CD4-positive, alpha-beta memory T cell (primary cell): ENCODE measurements at regions not wholly inside any gene's neighbourhood (a gene's known extent, or its start where the extent isn't known, plus 50 kb on each side); places are given as distances from the start of the nearest gene placed in this dataset.

Experiments used
- CTCF ChIA-PET: fragments of 350-600 bp; sonication (Branson Sonifier 250); formaldehyde crosslinking; loops from one replicate; lab custom pipeline; 2021; ENCODE audit warnings: inconsistent platforms; ENCODE audit not compliant: partially characterized antibody; lab: Charles Lee
- POLR2A ChIA-PET: fragments of 350-600 bp; sonication (Branson Sonifier 250); formaldehyde crosslinking; loops from one replicate; lab custom pipeline; 2021; ENCODE audit not compliant: partially characterized antibody; lab: Charles Lee
- DNase-seq, 5 donors: peaks; one replicate each; pipeline versions ENCODE4 v3.0.0 to v3.0.0-alpha.2; 2020 to 2022; ENCODE audit warnings: mixed read lengths in 1 of 5
- H3K27ac ChIP-seq: one replicate; pipeline ENCODE4 v1.7.0; 2013; ENCODE audit warnings: low read depth, low read length
- H3K27me3 ChIP-seq: 2 replicates; pipeline ENCODE4 v1.7.0; 2013; ENCODE audit warnings: mild to moderate bottlenecking, low read length, moderate library complexity; ENCODE audit not compliant: insufficient read depth
- H3K36me3 ChIP-seq: 2 replicates; pipeline ENCODE4 v1.7.0; 2013; ENCODE audit warnings: mild to moderate bottlenecking, low read length, moderate library complexity; ENCODE audit not compliant: insufficient read depth
- H3K4me1 ChIP-seq: 2 replicates; pipeline ENCODE4 v1.7.0; 2013; ENCODE audit warnings: mild to moderate bottlenecking, low read length, moderate library complexity; ENCODE audit not compliant: insufficient read depth
- H3K4me3 ChIP-seq, 2 donors: one replicate each; pipeline ENCODE4 v1.7.0; 2013; ENCODE audit warnings: low read length in 2 of 2, mild to moderate bottlenecking in 1 of 2
- H3K9me3 ChIP-seq, 2 donors: one replicate each; pipeline ENCODE4 v1.7.0; 2013; ENCODE audit warnings: low read length in 2 of 2, control low read depth in 1 of 2; ENCODE audit not compliant: control insufficient read depth in 1 of 2
- H3K27ac Mint-ChIP-seq, 7 donors: one replicate each; pipeline ENCODE4 v1.8.0; 2020 to 2021; ENCODE audit warnings: mixed read lengths in 7 of 7, mild to moderate bottlenecking in 6 of 7, inconsistent platforms in 3 of 7, moderate library complexity in 3 of 7
- H3K27me3 Mint-ChIP-seq, 2 donors: one replicate each; pipeline ENCODE4 v1.8.0; 2020 to 2021; ENCODE audit warnings: mixed read lengths in 2 of 2
- H3K36me3 Mint-ChIP-seq, 2 donors: one replicate each; pipeline ENCODE4 v1.8.0; 2020 to 2021; ENCODE audit warnings: mixed read lengths in 2 of 2, inconsistent platforms in 1 of 2, mild to moderate bottlenecking in 1 of 2
- H3K4me1 Mint-ChIP-seq, 4 donors: one replicate each; pipeline ENCODE4 v1.8.0; 2020 to 2021; ENCODE audit warnings: mixed read lengths in 4 of 4, mild to moderate bottlenecking in 1 of 4
- H3K4me3 Mint-ChIP-seq, 8 donors: one replicate each; pipeline ENCODE4 v1.8.0; 2020 to 2021; ENCODE audit warnings: mixed read lengths in 8 of 8, mild to moderate bottlenecking in 7 of 8, moderate library complexity in 6 of 8, inconsistent platforms in 3 of 8
- H3K9me3 Mint-ChIP-seq, 8 donors: one replicate each; pipeline ENCODE4 v1.8.0; 2020 to 2021; ENCODE audit warnings: mixed read lengths in 8 of 8, mild to moderate bottlenecking in 5 of 8, inconsistent platforms in 3 of 8, moderate library complexity in 1 of 8
- intact Hi-C: fragments of 100-400 bp; cut with micrococcal nuclease; formaldehyde crosslinking; loops from one replicate; pipeline ENCODE4 v1.15.1; 2023

- H3K27ac ChIP-seq = no peak overlapping the region
- H3K27me3 Mint-ChIP-seq = peaks cover 0 to 7% of the 10 kb centered on the region in 2 donors
Measured at GRCh38 chr20:19929481-19930145, 87.5 kb upstream of the NAA20 start.

GRCh38 chr20:19930426-19930825 lies 86.7 kb upstream of the NAA20 start:
- no peaks in the 10 kb centered on the region for H3K36me3 Mint-ChIP-seq
- ChIA-PET CTCF (no interaction called here), POLR2A (no interaction called here)
- Histone ChIP-seq H3K36me3 (no peaks in the 10 kb centered on the region), H3K27me3 (no peaks in the 10 kb centered on the region), H3K4me3 (no peak overlapping the region), H3K4me1 (no peaks in the 10 kb centered on the region), H3K27ac (no peak overlapping the region), H3K9me3 (no peaks in the 10 kb centered on the region)
- no peak overlapping the region for H3K4me3 Mint-ChIP-seq
- no peaks in the 10 kb centered on the region for H3K9me3 Mint-ChIP-seq
- peaks cover 2 to 9% (median 5%) of the 10 kb centered on the region in 4 donors for H3K4me1 Mint-ChIP-seq
- no peak for DNase-seq
- intact Hi-C loops = no loop called here
- H3K27ac Mint-ChIP-seq = peak overlapping the region in 1 of 7 donors; percentile 50
- peaks cover 0 to 7% of the 10 kb centered on the region in 2 donors for H3K27me3 Mint-ChIP-seq

More at GRCh38 chr20:19929481-19930145, 87.5 kb upstream of the NAA20 start:
- H3K36me3 ChIP-seq = no peaks in the 10 kb centered on the region
- H3K4me3 Mint-ChIP-seq = no peak overlapping the region
- CTCF ChIA-PET = no interaction called here
- intact Hi-C loops = no loop called here
- no peak overlapping the region for H3K27ac Mint-ChIP-seq
- H3K4me1 ChIP-seq = no peaks in the 10 kb centered on the region
- H3K4me3 ChIP-seq = no peak overlapping the region
- no peaks in the 10 kb centered on the region for H3K27me3 ChIP-seq
- POLR2A ChIA-PET = no interaction called here
- no peak for DNase-seq
- H3K9me3 Mint-ChIP-seq = no peaks in the 10 kb centered on the region
- peaks cover 0 to under 1% (median under 1%) of the 10 kb centered on the region in 4 donors for H3K4me1 Mint-ChIP-seq
- no peaks in the 10 kb centered on the region for H3K36me3 Mint-ChIP-seq
- H3K9me3 ChIP-seq = no peaks in the 10 kb centered on the region

DNA sequence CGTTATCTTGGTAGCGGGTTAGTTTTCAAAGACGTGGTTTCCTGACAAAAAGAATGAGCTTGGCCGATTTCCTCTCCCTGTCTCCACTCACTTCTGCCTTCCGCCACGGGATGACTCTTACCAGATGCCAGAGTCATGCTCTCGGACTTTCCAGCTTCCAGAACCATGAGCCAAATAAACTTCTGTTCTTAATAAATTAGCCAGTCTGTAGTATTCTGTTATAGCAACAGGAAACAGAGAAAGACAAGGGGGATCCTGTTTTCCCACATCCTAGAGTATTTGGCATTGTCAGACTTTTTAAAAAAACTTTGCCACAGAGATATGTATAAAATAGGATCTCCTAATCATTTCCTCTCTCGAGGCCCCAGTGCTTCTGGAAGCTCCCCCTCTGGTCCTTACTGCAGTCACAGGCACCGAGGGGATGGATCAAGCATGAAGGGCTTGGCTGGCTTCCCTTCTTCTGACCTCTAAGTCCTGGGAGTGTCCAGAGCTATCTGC lies 84.9 kb upstream of the NAA20 start:
- Mint-ChIP-seq H3K9me3 (no peaks in the 10 kb centered on the region), H3K4me1 (peaks cover 5 to 20% (median 10%) of the 10 kb centered on the region in 4 donors), H3K36me3 (no peaks in the 10 kb centered on the region), H3K27ac (no peak overlapping the region), H3K27me3 (peaks cover 0 to 7% of the 10 kb centered on the region in 2 donors), H3K4me3 (no peak overlapping the region)
- no peaks in the 10 kb centered on the region for H3K9me3 ChIP-seq
- DNase-seq = no peak
- no peaks in the 10 kb centered on the region for H3K36me3 ChIP-seq
- intact Hi-C loops = no loop called here
- POLR2A ChIA-PET = no interaction called here
- H3K27ac ChIP-seq = no peak overlapping the region
- H3K4me1 ChIP-seq = peaks cover 5% of the 10 kb centered on the region
- no peak overlapping the region for H3K4me3 ChIP-seq
- no peaks in the 10 kb centered on the region for H3K27me3 ChIP-seq
- CTCF ChIA-PET = no interaction called here

DNA sequence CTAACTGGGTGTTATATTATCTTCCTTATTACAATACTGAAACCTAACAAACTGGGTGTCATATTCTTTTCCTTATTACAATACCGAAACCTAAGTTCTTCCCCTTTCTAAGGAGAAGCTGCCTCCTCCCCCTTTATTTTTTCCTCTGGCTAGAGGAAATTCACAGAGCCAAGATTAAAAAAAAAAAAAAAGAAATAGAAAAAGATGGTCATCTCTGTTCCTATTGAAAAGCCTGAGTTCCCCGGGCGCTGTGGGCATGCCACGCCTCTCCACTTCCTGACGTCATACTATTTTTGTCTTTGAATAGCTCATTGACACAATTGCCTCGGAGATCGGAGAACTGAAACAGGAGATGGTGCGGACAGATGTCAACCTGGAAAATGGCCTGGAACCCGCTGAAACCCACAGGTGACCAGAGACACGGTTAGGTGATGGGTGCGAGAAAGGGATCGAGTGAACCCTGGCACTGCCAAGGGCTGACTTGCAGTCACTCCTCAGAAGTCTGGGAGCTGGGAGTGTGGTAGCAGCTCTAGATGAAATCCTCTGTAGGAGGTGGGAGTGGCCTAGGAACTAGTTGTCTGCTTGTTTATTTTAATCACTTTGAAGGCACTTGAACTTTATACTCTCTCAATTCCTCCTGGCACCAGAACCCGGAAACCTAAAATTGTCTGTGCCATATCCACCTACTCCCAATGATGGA lies 82.2 kb upstream of the NAA20 start:
- Mint-ChIP-seq H3K4me3 (peak overlapping the region in 3 of 8 donors; percentile 7 to 47 (median 39)), H3K27ac (peak overlapping the region in 4 of 7 donors; percentile 1 to 57 (median 37)), H3K9me3 (no peaks in the 10 kb centered on the region), H3K27me3 (peaks cover 3 to 7% of the 10 kb centered on the region in 2 donors), H3K36me3 (no peaks in the 10 kb centered on the region), H3K4me1 (peaks cover 18 to 44% (median 29%) of the 10 kb centered on the region in 4 donors)
- Histone ChIP-seq H3K27ac (no peak overlapping the region), H3K4me3 (no peak overlapping the region), H3K9me3 (no peaks in the 10 kb centered on the region), H3K27me3 (no peaks in the 10 kb centered on the region), H3K4me1 (peaks cover 18% of the 10 kb centered on the region), H3K36me3 (no peaks in the 10 kb centered on the region)
- POLR2A ChIA-PET = no interaction called here
- intact Hi-C loops = no loop called here
- DNase-seq = no peak
- CTCF ChIA-PET = no interaction called here

DNA sequence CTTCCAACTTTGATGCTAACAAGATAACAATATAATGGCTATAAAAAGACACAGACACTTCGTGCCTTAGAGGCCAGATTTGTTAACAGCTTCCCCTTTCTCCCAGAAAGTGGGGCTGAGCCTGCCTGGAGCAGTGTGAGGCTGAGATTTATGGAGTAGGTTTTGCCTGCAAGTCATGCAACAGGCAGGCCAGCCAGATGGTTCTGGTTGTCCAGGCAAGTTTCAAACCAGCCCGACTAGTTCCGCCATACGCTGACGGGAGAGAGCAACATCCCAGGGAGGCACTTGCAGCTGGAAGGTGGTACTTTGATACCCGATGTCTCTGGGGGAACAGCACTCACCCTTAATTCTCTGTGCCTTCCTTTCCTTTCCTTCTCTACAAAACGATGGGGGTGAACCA lies 81.3 kb upstream of the NAA20 start:
- Mint-ChIP-seq H3K4me1 (peaks cover 18 to 44% (median 29%) of the 10 kb centered on the region in 4 donors), H3K27me3 (peaks cover 3 to 7% of the 10 kb centered on the region in 2 donors), H3K36me3 (no peaks in the 10 kb centered on the region), H3K27ac (peak overlapping the region in 2 of 7 donors; percentile 43 to 69), H3K4me3 (no peak overlapping the region), H3K9me3 (no peaks in the 10 kb centered on the region)
- POLR2A ChIA-PET = no interaction called here
- intact Hi-C loops = no loop called here
- DNase-seq = no peak
- Histone ChIP-seq H3K4me1 (peaks cover 18% of the 10 kb centered on the region), H3K27me3 (no peaks in the 10 kb centered on the region), H3K4me3 (no peak overlapping the region), H3K36me3 (no peaks in the 10 kb centered on the region), H3K27ac (no peak overlapping the region), H3K9me3 (no peaks in the 10 kb centered on the region)
- CTCF ChIA-PET = no interaction called here

DNA sequence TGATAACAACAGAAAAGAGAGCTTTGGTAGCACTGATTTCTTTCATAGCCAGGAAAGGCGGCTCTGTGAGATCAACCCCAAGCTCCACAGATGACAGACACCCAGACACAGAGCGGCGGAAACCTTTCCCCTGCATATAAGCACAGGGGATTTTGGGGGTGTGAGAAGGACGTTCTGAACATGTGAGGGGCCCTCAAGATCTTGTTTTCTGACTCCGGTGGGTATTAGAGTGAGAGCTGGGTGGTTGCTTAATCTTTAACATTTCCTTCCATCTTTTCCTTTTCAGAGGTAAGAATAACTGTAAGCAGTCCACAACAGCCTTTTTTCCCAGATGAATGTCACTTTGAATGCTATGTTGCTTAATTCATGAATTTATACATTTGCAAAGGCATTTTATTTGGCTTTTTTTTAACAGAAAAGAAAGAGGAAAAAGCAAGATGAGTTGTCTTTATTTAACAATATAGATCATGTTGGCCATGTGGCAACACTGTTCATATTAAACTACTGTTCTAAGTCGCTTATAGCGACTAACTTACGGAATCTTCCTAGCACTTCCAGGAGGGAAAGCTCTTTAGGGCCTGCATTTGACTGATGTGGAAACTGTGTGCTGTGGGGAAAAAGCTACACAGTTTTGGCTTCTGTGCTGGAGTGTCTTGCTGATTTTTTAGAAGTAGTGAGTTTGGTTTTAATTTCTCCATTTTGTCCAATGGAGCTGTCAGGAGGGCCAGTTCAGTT lies 80.5 kb upstream of the NAA20 start:
- ChIA-PET CTCF (interaction anchor here (1.0 kb wide), 1 partner anchor 9 kb away, joined by 4 read pairs; no protein-coding TSS in a partner anchor), POLR2A (interaction anchor here (0.6 kb wide), 1 partner anchor 40 kb away, joined by 4 read pairs; no protein-coding TSS in a partner anchor)
- intact Hi-C loops = no loop called here
- DNase-seq = no peak
- Mint-ChIP-seq H3K36me3 (no peaks in the 10 kb centered on the region), H3K27me3 (peaks cover 3 to 7% of the 10 kb centered on the region in 2 donors), H3K4me1 (peaks cover 18 to 44% (median 29%) of the 10 kb centered on the region in 4 donors), H3K27ac (peak overlapping the region in 6 of 7 donors; percentile 11 to 90 (median 69)), H3K4me3 (peak overlapping the region in 7 of 8 donors; percentile 68 to 84 (median 74)), H3K9me3 (no peaks in the 10 kb centered on the region)
- Histone ChIP-seq H3K27ac (no peak overlapping the region), H3K36me3 (no peaks in the 10 kb centered on the region), H3K9me3 (no peaks in the 10 kb centered on the region), H3K27me3 (no peaks in the 10 kb centered on the region), H3K4me3 (peak overlapping the region in 1 of 2 donors; percentile 28), H3K4me1 (peaks cover 18% of the 10 kb centered on the region)
